ENCODE measurements at regions not wholly inside any gene's neighbourhood (a gene's known extent, or its start where the extent isn't known, plus 50 kb on each side); places are given as distances from the start of the nearest gene placed in this dataset.

GRCh38 chr1:56400526-56400925 lies 178.8 kb downstream of the PLPP3 start:
- DNase-seq (ENCODE audit: insufficient read length): no peak
- FAIRE-seq: no peak
- TF ChIP-seq POLR2A (IDR thresholded peaks at IDR 0.05; ENCODE audit: low read depth, low read length) (no peak), POLR2AphosphoS5 (IDR thresholded peaks at IDR 0.05; ENCODE audit: low read depth, low read length) (no peak), TAF1 (IDR thresholded peaks at IDR 0.05; ENCODE audit: borderline replicate concordance, low read depth, low read length) (no peak)

- no peak for TF ChIP-seq POLR2A (IDR thresholded peaks at IDR 0.05; ENCODE audit: low read depth, low read length)
- TF ChIP-seq POLR2AphosphoS5 (IDR thresholded peaks at IDR 0.05; ENCODE audit: low read depth, low read length): no peak
- no peak for TF ChIP-seq TAF1 (IDR thresholded peaks at IDR 0.05; ENCODE audit: borderline replicate concordance, low read depth, low read length)
- no peak for DNase-seq (ENCODE audit: insufficient read length)
- FAIRE-seq: no peak
Measured at GRCh38 chr1:56399795-56400194, 179.6 kb downstream of the PLPP3 start.

GRCh38 chr1:56399326-56399725 lies 180.0 kb downstream of the PLPP3 start:
- TF ChIP-seq TAF1 (IDR thresholded peaks at IDR 0.05; ENCODE audit: borderline replicate concordance, low read depth, low read length) (no peak), POLR2A (IDR thresholded peaks at IDR 0.05; ENCODE audit: low read depth, low read length) (no peak), POLR2AphosphoS5 (IDR thresholded peaks at IDR 0.05; ENCODE audit: low read depth, low read length) (no peak)
- no peak for DNase-seq (ENCODE audit: insufficient read length)
- no peak for FAIRE-seq

GRCh38 chr1:56397811-56398231 lies 181.5 kb downstream of the PLPP3 start:
- DNase-seq (ENCODE audit: insufficient read length): no peak
- TF ChIP-seq POLR2A (IDR thresholded peaks at IDR 0.05; ENCODE audit: low read depth, low read length) (no peak), TAF1 (IDR thresholded peaks at IDR 0.05; ENCODE audit: borderline replicate concordance, low read depth, low read length) (no peak), POLR2AphosphoS5 (IDR thresholded peaks at IDR 0.05; ENCODE audit: low read depth, low read length) (no peak)
- no peak for FAIRE-seq

GRCh38 chr1:56397409-56397808 lies 182.0 kb downstream of the PLPP3 start:
- DNase-seq (ENCODE audit: insufficient read length) (no peak), FAIRE-seq (no peak)
- no peak for TF ChIP-seq TAF1 (IDR thresholded peaks at IDR 0.05; ENCODE audit: borderline replicate concordance, low read depth, low read length)
- TF ChIP-seq POLR2AphosphoS5 (IDR thresholded peaks at IDR 0.05; ENCODE audit: low read depth, low read length): no peak
- no peak for TF ChIP-seq POLR2A (IDR thresholded peaks at IDR 0.05; ENCODE audit: low read depth, low read length)

GRCh38 chr1:56396581-56396980 lies 182.8 kb downstream of the PLPP3 start:
- FAIRE-seq: no peak

GRCh38 chr1:56395776-56396175 lies 183.6 kb downstream of the PLPP3 start:
- no peak for FAIRE-seq
- TF ChIP-seq POLR2A (IDR thresholded peaks at IDR 0.05; ENCODE audit: low read depth, low read length) (no peak), POLR2AphosphoS5 (IDR thresholded peaks at IDR 0.05; ENCODE audit: low read depth, low read length) (no peak), TAF1 (IDR thresholded peaks at IDR 0.05; ENCODE audit: borderline replicate concordance, low read depth, low read length) (no peak)
- no peak for DNase-seq (ENCODE audit: insufficient read length)

More at GRCh38 chr1:56396581-56396980, 182.8 kb downstream of the PLPP3 start:
- TF ChIP-seq TAF1 (IDR thresholded peaks at IDR 0.05; ENCODE audit: borderline replicate concordance, low read depth, low read length): no peak
- TF ChIP-seq POLR2AphosphoS5 (IDR thresholded peaks at IDR 0.05; ENCODE audit: low read depth, low read length): no peak
- no peak for TF ChIP-seq POLR2A (IDR thresholded peaks at IDR 0.05; ENCODE audit: low read depth, low read length)
- DNase-seq (ENCODE audit: insufficient read length): no peak

- DNase-seq (ENCODE audit: insufficient read length) (no peak), FAIRE-seq (no peak)
- TF ChIP-seq POLR2A (IDR thresholded peaks at IDR 0.05; ENCODE audit: low read depth, low read length): no peak
Measured at GRCh38 chr1:56394298-56394697, 185.1 kb downstream of the PLPP3 start.

- FAIRE-seq (no peak), DNase-seq (ENCODE audit: insufficient read length) (no peak)
Measured at GRCh38 chr1:56390934-56391731, 188.2 kb downstream of the PLPP3 start.

GRCh38 chr1:56390232-56390867 lies 189.0 kb downstream of the PLPP3 start:
- FAIRE-seq (no peak), DNase-seq (ENCODE audit: insufficient read length) (no peak)
- TF ChIP-seq POLR2AphosphoS5 (IDR thresholded peaks at IDR 0.05; ENCODE audit: low read depth, low read length) (no peak), TAF1 (IDR thresholded peaks at IDR 0.05; ENCODE audit: borderline replicate concordance, low read depth, low read length) (no peak), POLR2A (IDR thresholded peaks at IDR 0.05; ENCODE audit: low read depth, low read length) (no peak)

More at GRCh38 chr1:56390934-56391731, 188.2 kb downstream of the PLPP3 start:
- no peak for TF ChIP-seq POLR2AphosphoS5 (IDR thresholded peaks at IDR 0.05; ENCODE audit: low read depth, low read length)
- TF ChIP-seq POLR2A (IDR thresholded peaks at IDR 0.05; ENCODE audit: low read depth, low read length): no peak
- TF ChIP-seq TAF1 (IDR thresholded peaks at IDR 0.05; ENCODE audit: borderline replicate concordance, low read depth, low read length): no peak

- TF ChIP-seq POLR2A (IDR thresholded peaks at IDR 0.05; ENCODE audit: low read depth, low read length) (no peak), TAF1 (IDR thresholded peaks at IDR 0.05; ENCODE audit: borderline replicate concordance, low read depth, low read length) (no peak), POLR2AphosphoS5 (IDR thresholded peaks at IDR 0.05; ENCODE audit: low read depth, low read length) (no peak)
- DNase-seq (ENCODE audit: insufficient read length) (no peak), FAIRE-seq (no peak)
Measured at GRCh38 chr1:56389813-56390212, 189.6 kb downstream of the PLPP3 start.
